Vagina (tissue), 2 donors: ENCODE measurements at regions not wholly inside any gene's neighbourhood (a gene's known extent, or its start where the extent isn't known, plus 50 kb on each side); places are given as distances from the start of the nearest gene placed in this dataset.

Experiments
- CTCF ChIP-seq, 3 experiments: fragments of 450-650 bp in 2 of 3; fragments of 200-600 bp in 1 of 3; sonication (generic) in 1 of 3; IDR thresholded peaks; one replicate each; pipeline ENCODE4 v1.5.1; 2017 to 2019; ENCODE audit warnings: antibody characterized with exemption in 3 of 3, mild to moderate bottlenecking in 2 of 3, moderate library complexity in 2 of 3
- POLR2A ChIP-seq, 2 donors: fragments of 450-650 bp; IDR thresholded peaks; one replicate each; pipeline ENCODE4 v1.6.1; 2017; ENCODE audit warnings: antibody characterized with exemption in 2 of 2, mild to moderate bottlenecking in 2 of 2, moderate library complexity in 2 of 2
- POLR2AphosphoS5 ChIP-seq, 2 donors: sonication (generic); formaldehyde crosslinking; IDR thresholded peaks; one replicate each; pipeline ENCODE4 v1.9.0; 2017; ENCODE audit warnings: antibody characterized with exemption in 2 of 2, mild to moderate bottlenecking in 2 of 2, low read depth in 1 of 2; ENCODE audit not compliant: insufficient read depth in 1 of 2

GRCh38 chr11:41578421-41579051, 119.1 kb upstream of the LRRC4C start:
- TF ChIP-seq CTCF (IDR thresholded peaks at IDR 0.05) (no peak), POLR2A (IDR thresholded peaks at IDR 0.05) (no peak), POLR2AphosphoS5 (IDR thresholded peaks at IDR 0.05; ENCODE audit: insufficient read depth in 1 of 2, low read depth in 1 of 2) (no peak)
